Fibroblast of upper back skin (primary cell): ENCODE measurements at regions not wholly inside any gene's neighbourhood (a gene's known extent, or its start where the extent isn't known, plus 50 kb on each side); places are given as distances from the start of the nearest gene placed in this dataset.

Experiments
- DNase-seq: peaks from one replicate; pipeline ENCODE4 v3.0.0-alpha.2; 2013

- no peak for DNase-seq
Observed at GRCh38 chr3:161156936-161157335, 51.8 kb upstream of the B3GALNT1 start.

GRCh38 chr3:161161603-161162002 is 56.5 kb upstream of the B3GALNT1 start:
- no peak for DNase-seq

- DNase-seq: peak; percentile 91
Observed at GRCh38 chr3:161163297-161163696, 57.8 kb upstream of the NMD3 start.

- DNase-seq: no peak
Observed at GRCh38 chr3:161166051-161166450, 55.1 kb upstream of the NMD3 start.

GRCh38 chr3:161171113-161171512 is 50.0 kb upstream of the NMD3 start:
- DNase-seq: peak; percentile 68
